ENCODE measurements at regions not wholly inside any gene's neighbourhood (a gene's known extent, or its start where the extent isn't known, plus 50 kb on each side); places are given as distances from the start of the nearest gene placed in this dataset.
"Not testable (repeated sequence)": the region's sequence is repeated elsewhere in the genome, so short reads cannot be mapped to it uniquely, and the experiment has no call there.

- no peak overlapping the region for H3K9ac ChIP-seq (ENCODE audit: low read depth, low read length, poor library complexity)
- no peak overlapping the region for H3K4me2 ChIP-seq (ENCODE audit: insufficient read depth, low read length, poor library complexity, severe bottlenecking)
- no peak overlapping the region for H4K91ac ChIP-seq (ENCODE audit: low read depth, low read length, poor library complexity)
- H3K9me3 ChIP-seq (replicated peaks in 1 of 2; ENCODE audit: control insufficient read depth in 2 of 2, insufficient read depth in 1 of 2, low read depth in 1 of 2, low read length in 2 of 2) = no peaks in the 10 kb centered on the region
- no peak overlapping the region for H2BK15ac ChIP-seq (ENCODE audit: low read length)
- no peak for DNase-seq (ENCODE audit: low spot score)
- H2AK5ac ChIP-seq (ENCODE audit: low read depth, low read length) = no peak overlapping the region
- H3K4ac ChIP-seq (ENCODE audit: low read length) = no peak overlapping the region
- H2BK5ac ChIP-seq (ENCODE audit: low read length) = no peak overlapping the region
- no peak overlapping the region for H2AFZ ChIP-seq (ENCODE audit: low read length)
- no peak overlapping the region for H4K8ac ChIP-seq (ENCODE audit: low read depth, low read length)
- H3K4me3 ChIP-seq (ENCODE audit: low read length in 2 of 2) = no peak overlapping the region
- H3K14ac ChIP-seq (ENCODE audit: low read length) = no peak overlapping the region
- H3K79me1 ChIP-seq (ENCODE audit: low read depth, low read length) = no peaks in the 10 kb centered on the region
- H3K27me3 ChIP-seq (ENCODE audit: control insufficient read depth in 3 of 3, insufficient read depth in 3 of 3, low read depth in 1 of 3, low read length in 3 of 3) = no peaks in the 10 kb centered on the region
- no peak overlapping the region for H3K23ac ChIP-seq (ENCODE audit: low read depth, low read length, poor library complexity)
- H3K4me1 ChIP-seq (ENCODE audit: control insufficient read depth in 2 of 2, insufficient read depth in 1 of 2, low read depth in 1 of 2, low read length in 2 of 2) = no peaks in the 10 kb centered on the region
- H2BK120ac ChIP-seq (ENCODE audit: low read depth, low read length) = no peak overlapping the region
- no peaks in the 10 kb centered on the region for H3K36me3 ChIP-seq (replicated peaks in 1 of 2; ENCODE audit: control insufficient read depth in 2 of 2, insufficient read depth in 2 of 2, low read length in 2 of 2)
- no peak overlapping the region for H3K27ac ChIP-seq (replicated peaks; ENCODE audit: low read length)
- no peak overlapping the region for H3K18ac ChIP-seq (ENCODE audit: low read length)
- no peak overlapping the region for H2BK12ac ChIP-seq (ENCODE audit: low read length)
- no CpG with 5 or more reads among the region's 2 CpGs for WGBS, 2 donors (ENCODE audit: extremely low coverage in 2 of 2, insufficient read length in 2 of 2, insufficient replicate concordance in 1 of 2)
Measured at GRCh38 chrY:11769937-11770336, 931.1 kb upstream of the USP9Y start.

GRCh38 chrY:11779743-11780142, 921.3 kb upstream of the USP9Y start:
- not testable (repeated sequence) for H2BK12ac ChIP-seq (ENCODE audit: low read length); H3K27ac ChIP-seq (replicated peaks; ENCODE audit: low read length); H3K79me1 ChIP-seq (ENCODE audit: low read depth, low read length); H3K4me1 ChIP-seq (ENCODE audit: control insufficient read depth in 2 of 2, insufficient read depth in 1 of 2, low read depth in 1 of 2, low read length in 2 of 2); H4K8ac ChIP-seq (ENCODE audit: low read depth, low read length); H4K91ac ChIP-seq (ENCODE audit: low read depth, low read length, poor library complexity); DNase-seq (ENCODE audit: low spot score); H3K23ac ChIP-seq (ENCODE audit: low read depth, low read length, poor library complexity); H3K27me3 ChIP-seq (ENCODE audit: control insufficient read depth in 3 of 3, insufficient read depth in 3 of 3, low read depth in 1 of 3, low read length in 3 of 3); H3K9me3 ChIP-seq (replicated peaks in 1 of 2; ENCODE audit: control insufficient read depth in 2 of 2, insufficient read depth in 1 of 2, low read depth in 1 of 2, low read length in 2 of 2); H3K36me3 ChIP-seq (replicated peaks in 1 of 2; ENCODE audit: control insufficient read depth in 2 of 2, insufficient read depth in 2 of 2, low read length in 2 of 2); H3K4ac ChIP-seq (ENCODE audit: low read length); H2AFZ ChIP-seq (ENCODE audit: low read length); H2AK5ac ChIP-seq (ENCODE audit: low read depth, low read length); H3K14ac ChIP-seq (ENCODE audit: low read length); H2BK15ac ChIP-seq (ENCODE audit: low read length); H3K4me3 ChIP-seq (ENCODE audit: low read length in 2 of 2); H3K18ac ChIP-seq (ENCODE audit: low read length); H2BK5ac ChIP-seq (ENCODE audit: low read length); H3K4me2 ChIP-seq (ENCODE audit: insufficient read depth, low read length, poor library complexity, severe bottlenecking); H3K9ac ChIP-seq (ENCODE audit: low read depth, low read length, poor library complexity); H2BK120ac ChIP-seq (ENCODE audit: low read depth, low read length)
- WGBS, 2 donors (ENCODE audit: extremely low coverage in 2 of 2, insufficient read length in 2 of 2, insufficient replicate concordance in 1 of 2) = no CpG with 5 or more reads among the region's 1 CpG

GRCh38 chrY:11789057-11789456, 912.0 kb upstream of the USP9Y start:
- not testable (repeated sequence) for H2AK5ac ChIP-seq (ENCODE audit: low read depth, low read length); H2BK120ac ChIP-seq (ENCODE audit: low read depth, low read length); H2AFZ ChIP-seq (ENCODE audit: low read length); H4K8ac ChIP-seq (ENCODE audit: low read depth, low read length); H3K9ac ChIP-seq (ENCODE audit: low read depth, low read length, poor library complexity); H2BK5ac ChIP-seq (ENCODE audit: low read length); H3K4me3 ChIP-seq (ENCODE audit: low read length in 2 of 2); H3K4me2 ChIP-seq (ENCODE audit: insufficient read depth, low read length, poor library complexity, severe bottlenecking); H2BK15ac ChIP-seq (ENCODE audit: low read length); H3K14ac ChIP-seq (ENCODE audit: low read length); H3K4ac ChIP-seq (ENCODE audit: low read length); H3K4me1 ChIP-seq (ENCODE audit: control insufficient read depth in 2 of 2, insufficient read depth in 1 of 2, low read depth in 1 of 2, low read length in 2 of 2); H3K27me3 ChIP-seq (ENCODE audit: control insufficient read depth in 3 of 3, insufficient read depth in 3 of 3, low read depth in 1 of 3, low read length in 3 of 3); H2BK12ac ChIP-seq (ENCODE audit: low read length); H3K36me3 ChIP-seq (replicated peaks in 1 of 2; ENCODE audit: control insufficient read depth in 2 of 2, insufficient read depth in 2 of 2, low read length in 2 of 2); H3K27ac ChIP-seq (replicated peaks; ENCODE audit: low read length); H3K79me1 ChIP-seq (ENCODE audit: low read depth, low read length); H4K91ac ChIP-seq (ENCODE audit: low read depth, low read length, poor library complexity); H3K23ac ChIP-seq (ENCODE audit: low read depth, low read length, poor library complexity); H3K9me3 ChIP-seq (replicated peaks in 1 of 2; ENCODE audit: control insufficient read depth in 2 of 2, insufficient read depth in 1 of 2, low read depth in 1 of 2, low read length in 2 of 2); H3K18ac ChIP-seq (ENCODE audit: low read length)
- WGBS, 2 donors (ENCODE audit: extremely low coverage in 2 of 2, insufficient read length in 2 of 2, insufficient replicate concordance in 1 of 2) = no CpG with 5 or more reads among the region's 13 CpGs
- peak; percentile 0 for DNase-seq (ENCODE audit: low spot score)

GRCh38 chrY:11823752-11824151, 877.3 kb upstream of the USP9Y start:
- not testable (repeated sequence) for H2AK5ac ChIP-seq (ENCODE audit: low read depth, low read length); H4K91ac ChIP-seq (ENCODE audit: low read depth, low read length, poor library complexity); H2BK120ac ChIP-seq (ENCODE audit: low read depth, low read length); H4K8ac ChIP-seq (ENCODE audit: low read depth, low read length); H3K23ac ChIP-seq (ENCODE audit: low read depth, low read length, poor library complexity); H2BK15ac ChIP-seq (ENCODE audit: low read length); H3K4me3 ChIP-seq (ENCODE audit: low read length in 2 of 2); H3K9me3 ChIP-seq (replicated peaks in 1 of 2; ENCODE audit: control insufficient read depth in 2 of 2, insufficient read depth in 1 of 2, low read depth in 1 of 2, low read length in 2 of 2); H3K14ac ChIP-seq (ENCODE audit: low read length); H3K4me1 ChIP-seq (ENCODE audit: control insufficient read depth in 2 of 2, insufficient read depth in 1 of 2, low read depth in 1 of 2, low read length in 2 of 2); H3K18ac ChIP-seq (ENCODE audit: low read length); H2BK12ac ChIP-seq (ENCODE audit: low read length); H3K27ac ChIP-seq (replicated peaks; ENCODE audit: low read length); H3K4me2 ChIP-seq (ENCODE audit: insufficient read depth, low read length, poor library complexity, severe bottlenecking); H3K9ac ChIP-seq (ENCODE audit: low read depth, low read length, poor library complexity); H3K36me3 ChIP-seq (replicated peaks in 1 of 2; ENCODE audit: control insufficient read depth in 2 of 2, insufficient read depth in 2 of 2, low read length in 2 of 2); H2AFZ ChIP-seq (ENCODE audit: low read length); DNase-seq (ENCODE audit: low spot score); H3K79me1 ChIP-seq (ENCODE audit: low read depth, low read length); H3K27me3 ChIP-seq (ENCODE audit: control insufficient read depth in 3 of 3, insufficient read depth in 3 of 3, low read depth in 1 of 3, low read length in 3 of 3); H2BK5ac ChIP-seq (ENCODE audit: low read length); H3K4ac ChIP-seq (ENCODE audit: low read length)
- no CpG with 5 or more reads among the region's 6 CpGs for WGBS, 2 donors (ENCODE audit: extremely low coverage in 2 of 2, insufficient read length in 2 of 2, insufficient replicate concordance in 1 of 2)

All from neuronal stem cell (in vitro differentiated cells).